Activated CD8-positive, alpha-beta T cell treated with anti-CD3 and anti-CD28 coated beads for 36 hours (primary cell): ENCODE measurements at regions not wholly inside any gene's neighbourhood (a gene's known extent, or its start where the extent isn't known, plus 50 kb on each side); places are given as distances from the start of the nearest gene placed in this dataset.

Source experiments
- ATAC-seq: fragments of 200-7000 bp; cut with Tn5 transposase; one replicate; pipeline ENCODE4 v1.10.0; 2021; ENCODE audit warnings: mild to moderate bottlenecking, moderate library complexity
- CTCF ChIA-PET: fragments of 350-600 bp; sonication (Branson Sonifier 250); formaldehyde crosslinking; loops from one replicate; lab custom pipeline; 2021; ENCODE audit warnings: antibody characterized with exemption; lab: Charles Lee
- POLR2A ChIA-PET: fragments of 350-600 bp; sonication (Branson Sonifier 250); formaldehyde crosslinking; loops from one replicate; lab custom pipeline; 2021; ENCODE audit warnings: antibody characterized with exemption; lab: Charles Lee
- DNase-seq: peaks from one replicate; pipeline ENCODE4 v3.0.0-alpha.2; 2020
- H3K27ac Mint-ChIP-seq: one replicate; pipeline ENCODE4 v1.8.0; 2021; ENCODE audit warnings: mild to moderate bottlenecking, mixed read lengths
- H3K27me3 Mint-ChIP-seq: one replicate; pipeline ENCODE4 v1.8.0; 2021; ENCODE audit warnings: mixed read lengths
- H3K36me3 Mint-ChIP-seq: one replicate; pipeline ENCODE4 v1.8.0; 2021; ENCODE audit warnings: low read depth, mixed read lengths
- H3K4me1 Mint-ChIP-seq: one replicate; pipeline ENCODE4 v1.8.0; 2021; ENCODE audit warnings: low read depth, mixed read lengths
- H3K4me3 Mint-ChIP-seq: one replicate; pipeline ENCODE4 v1.8.0; 2021; ENCODE audit warnings: mild to moderate bottlenecking, moderate library complexity, mixed read lengths
- H3K9me3 Mint-ChIP-seq: one replicate; pipeline ENCODE4 v1.8.0; 2021; ENCODE audit warnings: mixed read lengths
- CTCF ChIP-seq: fragments of 200-600 bp; IDR thresholded peaks from one replicate; pipeline ENCODE4 v1.8.0; 2022; ENCODE audit warnings: antibody characterized with exemption, mild to moderate bottlenecking
- intact Hi-C: fragments of 100-400 bp; cut with micrococcal nuclease; formaldehyde crosslinking; loops from one replicate; pipeline ENCODE4 v1.10.0; 2022

- ATAC-seq, result no peak
- Mint-ChIP-seq H3K36me3 (no peaks in the 10 kb centered on the region), H3K27ac (no peak overlapping the region), H3K4me1 (no peaks in the 10 kb centered on the region), H3K4me3 (no peak overlapping the region), H3K9me3 (peaks cover 4% of the 10 kb centered on the region), H3K27me3 (no peaks in the 10 kb centered on the region)
- ChIA-PET CTCF (no interaction called here), POLR2A (no interaction called here)
- DNase-seq, result no peak
- TF ChIP-seq CTCF, result no peak
- intact Hi-C loops, result no loop called here
These were observed 187.6 kb upstream of the RIMS1 start for GRCh38 chr6:71698702-71699101.

- POLR2A ChIA-PET, result no interaction called here
- intact Hi-C loops, result no loop called here
These were observed 179.8 kb upstream of the RIMS1 start for GRCh38 chr6:71706523-71706922.

GRCh38 chr6:71707059-71707458 is 179.3 kb upstream of the RIMS1 start:
- H3K4me1 Mint-ChIP-seq, result no peaks in the 10 kb centered on the region
- CTCF ChIA-PET, result no interaction called here
- ATAC-seq, result no peak

More at GRCh38 chr6:71706523-71706922, 179.8 kb upstream of the RIMS1 start:
- H3K4me3 Mint-ChIP-seq, result no peak overlapping the region
- ATAC-seq (no peak), DNase-seq (no peak)
- no peaks in the 10 kb centered on the region for H3K36me3 Mint-ChIP-seq
- CTCF ChIA-PET, result no interaction called here
- TF ChIP-seq CTCF, result no peak
- H3K27me3 Mint-ChIP-seq, result no peaks in the 10 kb centered on the region
- H3K9me3 Mint-ChIP-seq, result no peaks in the 10 kb centered on the region
- no peaks in the 10 kb centered on the region for H3K4me1 Mint-ChIP-seq
- H3K27ac Mint-ChIP-seq, result no peak overlapping the region

GRCh38 chr6:71720705-71721104 is 165.6 kb upstream of the RIMS1 start:
- intact Hi-C loops, result no loop called here
- POLR2A ChIA-PET, result no interaction called here
- DNase-seq, result no peak

More at GRCh38 chr6:71707059-71707458, 179.3 kb upstream of the RIMS1 start:
- TF ChIP-seq CTCF, result no peak
- no peaks in the 10 kb centered on the region for H3K36me3 Mint-ChIP-seq
- no peaks in the 10 kb centered on the region for H3K9me3 Mint-ChIP-seq
- no peak overlapping the region for H3K4me3 Mint-ChIP-seq
- intact Hi-C loops, result no loop called here
- no peak overlapping the region for H3K27ac Mint-ChIP-seq
- no peak for DNase-seq
- no peaks in the 10 kb centered on the region for H3K27me3 Mint-ChIP-seq
- POLR2A ChIA-PET, result no interaction called here

GRCh38 chr6:71721642-71722041 is 164.7 kb upstream of the RIMS1 start:
- intact Hi-C loops, result no loop called here
- TF ChIP-seq CTCF, result no peak
- Mint-ChIP-seq H3K36me3 (no peaks in the 10 kb centered on the region), H3K27me3 (no peaks in the 10 kb centered on the region), H3K4me3 (no peak overlapping the region), H3K9me3 (no peaks in the 10 kb centered on the region), H3K27ac (no peak overlapping the region), H3K4me1 (no peaks in the 10 kb centered on the region)
- ATAC-seq (no peak), DNase-seq (no peak)
- ChIA-PET CTCF (no interaction called here), POLR2A (no interaction called here)

More at GRCh38 chr6:71720705-71721104, 165.6 kb upstream of the RIMS1 start:
- CTCF ChIA-PET, result no interaction called here
- Mint-ChIP-seq H3K27me3 (no peaks in the 10 kb centered on the region), H3K4me3 (no peak overlapping the region), H3K4me1 (no peaks in the 10 kb centered on the region), H3K27ac (no peak overlapping the region), H3K36me3 (no peaks in the 10 kb centered on the region), H3K9me3 (no peaks in the 10 kb centered on the region)
- no peak for TF ChIP-seq CTCF
- ATAC-seq, result no peak
